Body of pancreas (tissue), 4 donors: ENCODE measurements at regions not wholly inside any gene's neighbourhood (a gene's known extent, or its start where the extent isn't known, plus 50 kb on each side); places are given as distances from the start of the nearest gene placed in this dataset.

Source experiments
- POLR2A ChIP-seq, 3 donors: fragments of 450-650 bp; IDR thresholded peaks; one replicate each; pipeline ENCODE4 v1.6.1; 2016; ENCODE audit warnings: antibody characterized with exemption in 3 of 3, mild to moderate bottlenecking in 2 of 3
- TF ChIP-seq, protein P1 (sequence below), 7 experiments: fragments of 450-650 bp in 4 of 7; fragments of 200-600 bp in 3 of 7; sonication (generic) in 3 of 7; IDR thresholded peaks; one replicate each; pipeline ENCODE4 v1.5.1; 2016 to 2019; ENCODE audit warnings: antibody characterized with exemption in 7 of 7

DNA sequence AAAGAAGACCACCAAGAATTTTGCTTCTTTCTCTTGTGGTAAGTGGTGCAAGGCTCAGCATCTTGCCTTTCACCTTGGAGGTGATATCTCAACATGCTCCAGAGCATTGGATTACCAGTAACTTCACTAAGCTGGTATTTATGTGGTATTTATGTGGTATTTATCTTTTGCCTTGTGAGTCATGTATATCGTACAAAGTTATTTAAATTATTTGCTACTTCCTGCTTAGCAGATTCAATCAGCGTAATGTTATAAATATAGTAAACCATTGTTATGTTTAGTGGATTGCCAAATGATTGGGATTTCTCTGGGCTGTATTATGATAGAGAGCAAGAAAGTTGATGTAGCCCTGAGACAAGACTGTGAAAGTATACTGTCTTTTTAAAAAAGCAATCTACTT, 366.4 kb downstream of the IPO8 start:
- TF ChIP-seq, protein P1, sequence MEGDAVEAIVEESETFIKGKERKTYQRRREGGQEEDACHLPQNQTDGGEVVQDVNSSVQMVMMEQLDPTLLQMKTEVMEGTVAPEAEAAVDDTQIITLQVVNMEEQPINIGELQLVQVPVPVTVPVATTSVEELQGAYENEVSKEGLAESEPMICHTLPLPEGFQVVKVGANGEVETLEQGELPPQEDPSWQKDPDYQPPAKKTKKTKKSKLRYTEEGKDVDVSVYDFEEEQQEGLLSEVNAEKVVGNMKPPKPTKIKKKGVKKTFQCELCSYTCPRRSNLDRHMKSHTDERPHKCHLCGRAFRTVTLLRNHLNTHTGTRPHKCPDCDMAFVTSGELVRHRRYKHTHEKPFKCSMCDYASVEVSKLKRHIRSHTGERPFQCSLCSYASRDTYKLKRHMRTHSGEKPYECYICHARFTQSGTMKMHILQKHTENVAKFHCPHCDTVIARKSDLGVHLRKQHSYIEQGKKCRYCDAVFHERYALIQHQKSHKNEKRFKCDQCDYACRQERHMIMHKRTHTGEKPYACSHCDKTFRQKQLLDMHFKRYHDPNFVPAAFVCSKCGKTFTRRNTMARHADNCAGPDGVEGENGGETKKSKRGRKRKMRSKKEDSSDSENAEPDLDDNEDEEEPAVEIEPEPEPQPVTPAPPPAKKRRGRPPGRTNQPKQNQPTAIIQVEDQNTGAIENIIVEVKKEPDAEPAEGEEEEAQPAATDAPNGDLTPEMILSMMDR (IDR thresholded peaks at IDR 0.05) = no peak
- no peak for TF ChIP-seq POLR2A (IDR thresholded peaks at IDR 0.05)
